H1 (cell line): ENCODE measurements at regions not wholly inside any gene's neighbourhood (a gene's known extent, or its start where the extent isn't known, plus 50 kb on each side); places are given as distances from the start of the nearest gene placed in this dataset.

ENCODE experiments used
- CBX8 ChIP-seq: fragments of 300-800, 300-1000 bp; sonication (generic); IDR thresholded peaks from 2 replicates; pipeline ENCODE4 v1.7.1; 2016; ENCODE audit warnings: low read depth, low read length, borderline replicate concordance
- JUND ChIP-seq: IDR thresholded peaks from 2 replicates; pipeline ENCODE4 v1.6.1; 2011; ENCODE audit warnings: mild to moderate bottlenecking, improper control_type of control experiment, low read length
- NANOG ChIP-seq: IDR thresholded peaks from 2 replicates; pipeline ENCODE4 v1.6.1; 2011; ENCODE audit warnings: low read length, low read depth, mild to moderate bottlenecking, inconsistent platforms; ENCODE audit not compliant: insufficient read depth, poor library complexity, severe bottlenecking
- RNF2 ChIP-seq: fragments of 200-900, 300-1000 bp; sonication (generic); IDR thresholded peaks from 2 replicates; pipeline ENCODE4 v1.7.1; 2016; ENCODE audit warnings: borderline replicate concordance, low read depth, mild to moderate bottlenecking, antibody characterized with exemption, low read length; ENCODE audit not compliant: poor library complexity, severe bottlenecking; ENCODE audit errors: missing control alignments
- TAF7 ChIP-seq: optimal IDR thresholded peaks from 2 replicates; pipeline ENCODE3; 2011; ENCODE audit warnings: low read depth, mild to moderate bottlenecking, inconsistent platforms, low read length, moderate library complexity, borderline replicate concordance

- no peak for TF ChIP-seq RNF2
- TF ChIP-seq NANOG: no peak
- TF ChIP-seq JUND: no peak
- TF ChIP-seq TAF7: no peak
- TF ChIP-seq CBX8: no peak
These were observed 220.7 kb upstream of the TP63 start (continued) for GRCh38 chr3:189410522-189410921.
